SK-N-SH (cell line): ENCODE measurements at regions not wholly inside any gene's neighbourhood (a gene's known extent, or its start where the extent isn't known, plus 50 kb on each side); places are given as distances from the start of the nearest gene placed in this dataset.

ENCODE experiments used
- CTCF ChIA-PET: fragments of 300-600, 350-600 bp; formaldehyde crosslinking; extraction: SDS; loops from one replicate; lab custom pipeline; 2021; lab: Yijun Ruan, JAX
- POLR2A ChIA-PET: fragments of 350-600 bp; sonication (Branson Sonifier 250); formaldehyde crosslinking; extraction: SDS; loops from one replicate; lab custom pipeline; 2020; ENCODE audit warnings: antibody characterized with exemption, inconsistent platforms; lab: Yijun Ruan, JAX
- DNase-seq: peaks from one replicate; pipeline ENCODE4 v3.0.0; 2012
- H2AFZ ChIP-seq: fragments of 200-600 bp; sonication (generic); 2 replicates; pipeline ENCODE4 v1.8.1; 2016; ENCODE audit warnings: antibody characterized with exemption, mild to moderate bottlenecking, low read depth
- H3F3A ChIP-seq: fragments of 200-600 bp; sonication (generic); replicated peaks from 2 replicates; pipeline ENCODE3; 2016; ENCODE audit warnings: antibody characterized with exemption, mild to moderate bottlenecking; ENCODE audit not compliant: insufficient read depth
- H3K27ac ChIP-seq, 2 experiments: fragments of 200-500 bp in 1 of 2; fragments of 200-600 bp in 1 of 2; sonication (Bioruptor generic) in 1 of 2; sonication (generic), shearing (Covaris generic) in 1 of 2; 2 replicates each; pipeline versions ENCODE4 v1.5.1 to v1.6.1; 2014 to 2016; ENCODE audit warnings: low read depth in 2 of 2, inconsistent platforms in 1 of 2, low read length in 1 of 2, mild to moderate bottlenecking in 1 of 2, mixed read lengths in 1 of 2
- H3K27me3 ChIP-seq: fragments of 200-600 bp; sonication (generic), shearing (Covaris generic); 2 replicates; pipeline ENCODE4 v1.6.1; 2016; ENCODE audit warnings: mixed run types; ENCODE audit not compliant: insufficient read depth
- H3K36me3 ChIP-seq, 2 experiments: fragments of 200-500 bp in 1 of 2; fragments of 200-600 bp in 1 of 2; sonication (Bioruptor generic) in 1 of 2; sonication (generic) in 1 of 2; replicated peaks in 1 of 2; 2 replicates each; pipeline versions ENCODE3 to v1.5.1; 2014 to 2016; ENCODE audit warnings: low read length in 1 of 2, mild to moderate bottlenecking in 1 of 2; ENCODE audit not compliant: insufficient read depth in 2 of 2, control insufficient read depth in 1 of 2
- H3K4me1 ChIP-seq, 2 experiments: fragments of 200-500 bp in 1 of 2; fragments of 200-600 bp in 1 of 2; sonication (Bioruptor generic) in 1 of 2; sonication (generic), shearing (Covaris generic) in 1 of 2; 2 replicates each; pipeline versions ENCODE4 v1.5.1 to v1.6.1; 2014 to 2016; ENCODE audit warnings: low read depth in 1 of 2, low read length in 1 of 2, mixed run types in 1 of 2; ENCODE audit not compliant: insufficient read depth in 2 of 2, control insufficient read depth in 1 of 2
- H3K4me2 ChIP-seq: fragments of 200-600 bp; sonication (generic), shearing (Covaris generic); 2 replicates; pipeline ENCODE4 v1.6.1; 2017; ENCODE audit warnings: mixed run types
- H3K4me3 ChIP-seq, 2 experiments: fragments of 200-500 bp in 1 of 2; fragments of 200-600 bp in 1 of 2; sonication (Bioruptor generic) in 1 of 2; sonication (generic), shearing (Covaris generic) in 1 of 2; 2 replicates each; pipeline versions ENCODE4 v1.5.1 to v1.8.1; 2014 to 2016; ENCODE audit warnings: low read depth in 2 of 2, inconsistent platforms in 1 of 2, low read length in 1 of 2, mild to moderate bottlenecking in 1 of 2, mixed read lengths in 1 of 2, moderate library complexity in 1 of 2
- H3K79me2 ChIP-seq: fragments of 200-600 bp; sonication (generic); 2 replicates; pipeline ENCODE4 v1.8.1; 2017; ENCODE audit warnings: mild to moderate bottlenecking; ENCODE audit not compliant: insufficient read depth
- H3K9ac ChIP-seq: fragments of 200-600 bp; sonication (generic); 2 replicates; pipeline ENCODE4 v1.6.1; 2017; ENCODE audit warnings: mixed run types
- H3K9me2 ChIP-seq: fragments of 200-600 bp; sonication (generic); 2 replicates; pipeline ENCODE4 v1.6.1; 2017; ENCODE audit warnings: mixed run types
- H3K9me3 ChIP-seq: fragments of 200-600 bp; sonication (generic); 2 replicates; pipeline ENCODE4 v1.6.1; 2017; ENCODE audit warnings: mixed run types, mild to moderate bottlenecking, moderate library complexity
- H4K20me1 ChIP-seq: fragments of 200-600 bp; sonication (generic); 2 replicates; pipeline ENCODE4 v1.6.1; 2017; ENCODE audit warnings: mild to moderate bottlenecking, mixed run types; ENCODE audit not compliant: insufficient read depth
- CHD2 ChIP-seq: fragments of 150-350 bp; IDR thresholded peaks from 2 replicates; pipeline ENCODE4 v1.6.1; 2018; ENCODE audit warnings: low read length; ENCODE audit not compliant: partially characterized antibody
- ELF1 ChIP-seq: IDR thresholded peaks from 2 replicates; pipeline ENCODE4 v1.4.0; 2012
- EZH2phosphoT487 ChIP-seq: fragments of 200-600 bp; sonication (generic); IDR thresholded peaks from 2 replicates; pipeline ENCODE4 v1.6.1; 2017; ENCODE audit warnings: low read depth, mixed run types, mild to moderate bottlenecking, antibody characterized with exemption, moderate library complexity, borderline replicate concordance
- FOXM1 ChIP-seq: IDR thresholded peaks from 2 replicates; pipeline ENCODE4 v1.4.0; 2012; ENCODE audit warnings: low read depth, mild to moderate bottlenecking
- GATA2 ChIP-seq: sonication (generic); formaldehyde crosslinking; IDR thresholded peaks from 2 replicates; pipeline ENCODE4 v1.5.0; 2020; ENCODE audit warnings: mild to moderate bottlenecking, missing genetic modification reagents
- JUND ChIP-seq: IDR thresholded peaks from 2 replicates; pipeline ENCODE4 v1.4.0; 2012
- MXI1 ChIP-seq: IDR thresholded peaks from 2 replicates; pipeline ENCODE4 v1.6.1; 2012; ENCODE audit warnings: mild to moderate bottlenecking, low read depth, low read length, improper control_type of control experiment
- NRF1 ChIP-seq: IDR thresholded peaks from 2 replicates; pipeline ENCODE4 v1.6.1; 2012; ENCODE audit warnings: low read depth, mild to moderate bottlenecking, low read length
- RCOR1 ChIP-seq: fragments of 150-350 bp; IDR thresholded peaks from 2 replicates; pipeline ENCODE4 v1.6.1; 2017; ENCODE audit warnings: antibody characterized with exemption, low read length
- RXRA ChIP-seq: IDR thresholded peaks from 2 replicates; pipeline ENCODE4 v1.4.0; 2012; ENCODE audit warnings: low read depth, mild to moderate bottlenecking, borderline replicate concordance
- SIN3A ChIP-seq: IDR thresholded peaks from 2 replicates; pipeline ENCODE4 v1.6.1; 2012; ENCODE audit warnings: low read depth, mild to moderate bottlenecking, low read length, moderate library complexity, borderline replicate concordance
- TAF1 ChIP-seq: IDR thresholded peaks from 2 replicates; pipeline ENCODE4 v1.6.1; 2012; ENCODE audit warnings: low read depth, mild to moderate bottlenecking, low read length, moderate library complexity, borderline replicate concordance
- WGBS: methylation state at CpG from one replicate; pipeline ENCODE4 v1.1.6; 2017; ENCODE audit warnings: low lambda C conversion rate; 5-methylcytosine and 5-hydroxymethylcytosine counted together
- TF ChIP-seq, protein P1 (sequence below): fragments of 150-350 bp; IDR thresholded peaks from 2 replicates; pipeline ENCODE4 v1.6.1; 2016; ENCODE audit warnings: mild to moderate bottlenecking, low read depth, low read length
- TF ChIP-seq, protein P2 (sequence below): fragments of 200-600 bp; sonication (generic); IDR thresholded peaks from 2 replicates; pipeline ENCODE4 v1.6.1; 2017; ENCODE audit warnings: antibody characterized with exemption, mild to moderate bottlenecking, moderate library complexity
- TF ChIP-seq, protein P3 (sequence below): IDR thresholded peaks from 2 replicates; pipeline ENCODE4 v1.4.0; 2012; ENCODE audit warnings: low read depth, borderline replicate concordance
- TF ChIP-seq, protein P4 (sequence below): IDR thresholded peaks from 2 replicates; pipeline ENCODE4 v1.4.0; 2012; ENCODE audit warnings: low read depth, borderline replicate concordance

DNA sequence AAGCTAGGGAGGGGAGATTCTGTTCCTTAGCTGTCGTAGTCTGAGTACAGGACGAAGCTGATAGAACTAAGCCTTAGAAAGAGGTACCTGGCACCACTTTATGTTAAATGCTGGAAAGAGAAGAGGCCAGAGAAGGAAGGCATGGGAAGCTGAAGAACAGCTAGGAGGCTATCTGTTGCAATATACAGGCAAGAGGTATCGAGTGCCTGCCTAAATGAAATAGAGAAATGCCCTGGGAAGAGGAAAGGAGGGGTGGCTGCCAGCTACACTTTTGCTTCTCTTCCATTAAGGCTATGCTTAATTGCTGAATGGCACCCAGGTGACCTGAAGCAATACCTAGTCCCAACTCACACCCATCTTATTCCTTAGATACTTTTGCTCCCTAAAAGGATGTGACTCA, 380.4 kb upstream of the FGF13 start:
- Histone ChIP-seq H3K27ac (no peak overlapping the region), H3K9ac (no peak overlapping the region), H3K36me3 (no peaks in the 10 kb centered on the region), H3K9me3 (no peaks in the 10 kb centered on the region), H2AFZ (no peak overlapping the region), H3K27me3 (no peaks in the 10 kb centered on the region), H3K4me2 (no peak overlapping the region), H3K4me3 (no peak overlapping the region), H3K9me2 (no peaks in the 10 kb centered on the region), H3K79me2 (no peaks in the 10 kb centered on the region), H3K4me1 (no peaks in the 10 kb centered on the region), H3F3A (no peaks in the 10 kb centered on the region), H4K20me1 (no peaks in the 10 kb centered on the region)
- WGBS = 0% methylated on average over 3 of the region's 3 CpGs
- no peak for DNase-seq
- ChIA-PET POLR2A (no interaction called here), CTCF (no interaction called here)
- TF ChIP-seq, protein P1, sequence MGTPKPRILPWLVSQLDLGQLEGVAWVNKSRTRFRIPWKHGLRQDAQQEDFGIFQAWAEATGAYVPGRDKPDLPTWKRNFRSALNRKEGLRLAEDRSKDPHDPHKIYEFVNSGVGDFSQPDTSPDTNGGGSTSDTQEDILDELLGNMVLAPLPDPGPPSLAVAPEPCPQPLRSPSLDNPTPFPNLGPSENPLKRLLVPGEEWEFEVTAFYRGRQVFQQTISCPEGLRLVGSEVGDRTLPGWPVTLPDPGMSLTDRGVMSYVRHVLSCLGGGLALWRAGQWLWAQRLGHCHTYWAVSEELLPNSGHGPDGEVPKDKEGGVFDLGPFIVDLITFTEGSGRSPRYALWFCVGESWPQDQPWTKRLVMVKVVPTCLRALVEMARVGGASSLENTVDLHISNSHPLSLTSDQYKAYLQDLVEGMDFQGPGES = no peak
- TF ChIP-seq JUND = no peak
- no peak for TF ChIP-seq NRF1
- TF ChIP-seq SIN3A = no peak

DNA sequence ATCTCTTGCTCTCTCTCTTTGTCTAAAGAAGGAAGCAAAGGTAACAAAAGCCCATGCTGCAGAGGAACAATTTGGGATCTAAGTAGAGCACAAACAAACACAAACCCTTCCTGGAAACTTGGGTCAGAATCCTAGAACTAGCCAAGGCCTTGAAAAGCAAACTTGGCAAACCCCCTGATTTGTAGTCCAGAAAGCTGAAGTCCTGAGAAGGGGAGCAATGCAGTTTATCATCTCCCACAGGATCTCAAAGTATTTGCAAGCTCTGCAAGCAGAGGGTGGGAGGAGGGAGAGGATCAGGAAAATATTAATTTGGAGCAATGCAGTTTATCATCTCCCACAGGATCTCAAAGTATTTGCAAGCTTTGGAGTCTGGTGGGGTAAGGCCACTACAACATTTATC, 379.5 kb upstream of the FGF13 start:
- Histone ChIP-seq H3K4me3 (no peak overlapping the region), H3K27me3 (no peaks in the 10 kb centered on the region), H4K20me1 (no peaks in the 10 kb centered on the region), H3K9ac (no peak overlapping the region), H3K4me1 (no peaks in the 10 kb centered on the region; a peak in 1 of 4 replicates), H3K9me2 (no peaks in the 10 kb centered on the region), H3K79me2 (no peaks in the 10 kb centered on the region), H3K4me2 (no peak overlapping the region), H3K9me3 (no peaks in the 10 kb centered on the region), H3K36me3 (no peaks in the 10 kb centered on the region), H3K27ac (no peak overlapping the region), H2AFZ (no peak overlapping the region), H3F3A (no peaks in the 10 kb centered on the region)
- CTCF ChIA-PET = no interaction called here
- POLR2A ChIA-PET = no interaction called here
- no peak for DNase-seq
- TF ChIP-seq CHD2 (no peak), JUND (no peak), MXI1 (no peak), RXRA (no peak)
- TF ChIP-seq, protein P2, sequence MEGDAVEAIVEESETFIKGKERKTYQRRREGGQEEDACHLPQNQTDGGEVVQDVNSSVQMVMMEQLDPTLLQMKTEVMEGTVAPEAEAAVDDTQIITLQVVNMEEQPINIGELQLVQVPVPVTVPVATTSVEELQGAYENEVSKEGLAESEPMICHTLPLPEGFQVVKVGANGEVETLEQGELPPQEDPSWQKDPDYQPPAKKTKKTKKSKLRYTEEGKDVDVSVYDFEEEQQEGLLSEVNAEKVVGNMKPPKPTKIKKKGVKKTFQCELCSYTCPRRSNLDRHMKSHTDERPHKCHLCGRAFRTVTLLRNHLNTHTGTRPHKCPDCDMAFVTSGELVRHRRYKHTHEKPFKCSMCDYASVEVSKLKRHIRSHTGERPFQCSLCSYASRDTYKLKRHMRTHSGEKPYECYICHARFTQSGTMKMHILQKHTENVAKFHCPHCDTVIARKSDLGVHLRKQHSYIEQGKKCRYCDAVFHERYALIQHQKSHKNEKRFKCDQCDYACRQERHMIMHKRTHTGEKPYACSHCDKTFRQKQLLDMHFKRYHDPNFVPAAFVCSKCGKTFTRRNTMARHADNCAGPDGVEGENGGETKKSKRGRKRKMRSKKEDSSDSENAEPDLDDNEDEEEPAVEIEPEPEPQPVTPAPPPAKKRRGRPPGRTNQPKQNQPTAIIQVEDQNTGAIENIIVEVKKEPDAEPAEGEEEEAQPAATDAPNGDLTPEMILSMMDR = no peak

DNA sequence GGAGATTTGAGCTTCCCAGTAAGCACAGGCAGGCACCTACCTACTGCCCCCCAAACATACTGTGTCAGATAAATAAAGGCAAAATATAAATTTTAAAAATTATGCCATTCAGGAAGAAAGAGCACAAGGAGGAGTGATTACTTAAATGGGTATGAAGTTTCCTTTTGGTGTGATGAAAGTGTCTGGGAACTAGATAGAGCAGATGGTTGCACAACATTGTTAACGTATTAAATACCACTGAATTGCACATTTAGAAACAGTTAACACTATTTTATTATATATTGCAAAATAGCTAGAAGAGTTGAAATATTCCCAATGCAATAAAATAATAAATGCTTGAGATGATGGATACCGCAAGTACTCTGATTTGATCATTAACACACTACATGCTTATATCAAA, 374.7 kb upstream of the FGF13 start:
- Histone ChIP-seq H3K79me2 (no peaks in the 10 kb centered on the region), H3K9ac (no peak overlapping the region), H3K4me2 (no peak overlapping the region), H3K27ac (no peak overlapping the region), H3K4me3 (no peak overlapping the region), H3K9me2 (no peaks in the 10 kb centered on the region), H2AFZ (no peak overlapping the region), H4K20me1 (no peaks in the 10 kb centered on the region), H3K27me3 (no peaks in the 10 kb centered on the region), H3K36me3 (no peaks in the 10 kb centered on the region), H3F3A (no peaks in the 10 kb centered on the region), H3K4me1 (no peaks in the 10 kb centered on the region; a peak in 1 of 4 replicates), H3K9me3 (no peaks in the 10 kb centered on the region)
- ChIA-PET CTCF (no interaction called here), POLR2A (no interaction called here)
- WGBS = 5% methylated on average over 2 of the region's 2 CpGs
- no peak for DNase-seq
- TF ChIP-seq, protein P3, sequence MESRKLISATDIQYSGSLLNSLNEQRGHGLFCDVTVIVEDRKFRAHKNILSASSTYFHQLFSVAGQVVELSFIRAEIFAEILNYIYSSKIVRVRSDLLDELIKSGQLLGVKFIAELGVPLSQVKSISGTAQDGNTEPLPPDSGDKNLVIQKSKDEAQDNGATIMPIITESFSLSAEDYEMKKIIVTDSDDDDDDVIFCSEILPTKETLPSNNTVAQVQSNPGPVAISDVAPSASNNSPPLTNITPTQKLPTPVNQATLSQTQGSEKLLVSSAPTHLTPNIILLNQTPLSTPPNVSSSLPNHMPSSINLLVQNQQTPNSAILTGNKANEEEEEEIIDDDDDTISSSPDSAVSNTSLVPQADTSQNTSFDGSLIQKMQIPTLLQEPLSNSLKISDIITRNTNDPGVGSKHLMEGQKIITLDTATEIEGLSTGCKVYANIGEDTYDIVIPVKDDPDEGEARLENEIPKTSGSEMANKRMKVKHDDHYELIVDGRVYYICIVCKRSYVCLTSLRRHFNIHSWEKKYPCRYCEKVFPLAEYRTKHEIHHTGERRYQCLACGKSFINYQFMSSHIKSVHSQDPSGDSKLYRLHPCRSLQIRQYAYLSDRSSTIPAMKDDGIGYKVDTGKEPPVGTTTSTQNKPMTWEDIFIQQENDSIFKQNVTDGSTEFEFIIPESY = no peak
- TF ChIP-seq GATA2 (no peak), MXI1 (no peak), FOXM1 (no peak), TAF1 (no peak), EZH2phosphoT487 (no peak), SIN3A (no peak), JUND (no peak), RCOR1 (no peak), ELF1 (no peak)
- TF ChIP-seq, protein P1 = no peak
- TF ChIP-seq, protein P4, sequence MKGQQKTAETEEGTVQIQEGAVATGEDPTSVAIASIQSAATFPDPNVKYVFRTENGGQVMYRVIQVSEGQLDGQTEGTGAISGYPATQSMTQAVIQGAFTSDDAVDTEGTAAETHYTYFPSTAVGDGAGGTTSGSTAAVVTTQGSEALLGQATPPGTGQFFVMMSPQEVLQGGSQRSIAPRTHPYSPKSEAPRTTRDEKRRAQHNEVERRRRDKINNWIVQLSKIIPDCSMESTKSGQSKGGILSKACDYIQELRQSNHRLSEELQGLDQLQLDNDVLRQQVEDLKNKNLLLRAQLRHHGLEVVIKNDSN = no peak
